ENCODE measurements at regions not wholly inside any gene's neighbourhood (a gene's known extent, or its start where the extent isn't known, plus 50 kb on each side); places are given as distances from the start of the nearest gene placed in this dataset.
A peak's percentile ranks its signal among the peaks of the same experiment; 100 is the strongest.

- TF ChIP-seq CTCF (conservative IDR thresholded peaks at IDR 0.05; ENCODE audit: low read length) (0 out of 2 replicates have a peak, but pooled peaks have one; percentile 20), EZH2phosphoT487 (IDR thresholded peaks at IDR 0.05; ENCODE audit: borderline replicate concordance, low read depth, low read length) (no peak)
Measured at GRCh38 chr2:12167525-12168317, 421.3 kb downstream of the LPIN1 start.
